Stimulated activated CD4-positive, alpha-beta T cell treated with anti-CD3 and anti-CD28 coated beads, TNF-alpha, amount 100 ng/mL, for 4 hours (primary cell): ENCODE measurements at regions not wholly inside any gene's neighbourhood (a gene's known extent, or its start where the extent isn't known, plus 50 kb on each side); places are given as distances from the start of the nearest gene placed in this dataset.

Source experiments
- DNase-seq, 3 experiments: peaks; one replicate each; pipeline ENCODE4 v3.0.0-alpha.2; 2020; ENCODE audit warnings: low read depth in 3 of 3

GRCh38 chr2:172153156-172153555 lies 50.5 kb upstream of the DLX2 start:
- no peak for DNase-seq

- no peak for DNase-seq
Observed at GRCh38 chr2:172153757-172154156, 51.1 kb upstream of the DLX2 start.

GRCh38 chr2:172155752-172156151 lies 53.1 kb upstream of the DLX2 start:
- DNase-seq = no peak

GRCh38 chr2:172160839-172161238 lies 58.1 kb upstream of the DLX2 start:
- no peak for DNase-seq

- DNase-seq = no peak
Observed at GRCh38 chr2:172162225-172162733, 59.6 kb upstream of the DLX2 start.

DNA sequence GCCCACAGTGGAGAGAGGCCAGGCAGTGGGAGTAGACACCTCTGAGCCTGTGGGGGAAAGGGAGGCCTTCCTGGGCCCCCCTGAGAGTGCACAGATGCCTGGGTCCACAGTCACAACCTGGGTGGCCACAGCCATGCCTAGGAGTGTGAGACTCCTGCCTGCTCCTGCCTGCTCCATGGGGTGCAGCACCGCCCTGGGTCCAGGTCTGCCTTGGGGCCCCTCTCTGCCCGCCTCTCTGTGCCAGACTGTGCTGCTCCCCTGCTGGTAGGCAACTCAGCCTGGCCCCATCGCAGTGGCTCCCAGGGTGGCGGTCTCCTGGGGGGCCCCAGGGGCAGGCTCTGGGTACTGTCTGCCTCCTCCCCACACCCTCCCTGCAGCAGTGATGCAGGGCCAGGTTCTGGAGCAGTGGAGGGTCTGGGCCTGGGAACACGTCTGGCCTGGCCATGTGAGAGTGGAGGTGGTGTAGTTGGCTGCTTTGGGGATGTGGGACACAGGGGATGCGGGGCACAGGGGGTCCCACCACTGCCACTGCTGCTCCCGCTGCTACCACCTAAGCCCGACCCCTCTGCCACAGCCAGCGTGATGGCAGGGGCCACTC lies 60.1 kb upstream of the DLX2 start:
- no peak for DNase-seq

GRCh38 chr2:172168917-172169346 lies 66.2 kb upstream of the DLX2 start:
- no peak for DNase-seq

- no peak for DNase-seq
Observed at GRCh38 chr2:172169611-172170010, 66.9 kb upstream of the DLX2 start.

GRCh38 chr2:172172513-172173173 lies 69.9 kb upstream of the DLX2 start:
- DNase-seq = peak; percentile 41 to 56 (median 47)

DNA sequence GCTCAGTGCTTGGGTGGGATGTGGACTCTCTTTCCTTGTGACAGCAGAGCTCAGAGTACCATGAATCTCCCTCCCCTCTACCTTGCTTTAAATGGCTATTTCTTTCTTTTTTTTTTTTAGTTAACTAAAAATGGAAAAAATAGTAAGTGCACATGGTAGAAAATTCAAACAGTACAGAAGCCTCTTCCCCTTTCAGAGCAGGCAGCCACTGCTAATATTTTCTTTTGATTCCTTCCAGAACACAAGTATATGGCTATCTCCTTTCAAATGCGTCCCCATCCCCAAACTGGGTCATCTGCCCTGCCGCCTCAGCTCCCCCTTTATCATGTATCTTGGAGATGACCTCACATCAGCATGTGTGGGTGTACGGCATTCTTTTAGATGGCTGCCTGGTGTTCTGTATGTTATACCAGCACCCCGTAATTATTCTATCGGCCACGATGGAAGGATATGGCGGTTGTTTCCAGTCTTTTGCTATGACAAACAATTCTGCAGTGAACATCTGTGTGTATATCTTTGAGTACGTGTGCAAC lies 70.5 kb upstream of the DLX2 start:
- DNase-seq = no peak

GRCh38 chr2:172177581-172177980 lies 74.9 kb upstream of the DLX2 start:
- no peak for DNase-seq

DNA sequence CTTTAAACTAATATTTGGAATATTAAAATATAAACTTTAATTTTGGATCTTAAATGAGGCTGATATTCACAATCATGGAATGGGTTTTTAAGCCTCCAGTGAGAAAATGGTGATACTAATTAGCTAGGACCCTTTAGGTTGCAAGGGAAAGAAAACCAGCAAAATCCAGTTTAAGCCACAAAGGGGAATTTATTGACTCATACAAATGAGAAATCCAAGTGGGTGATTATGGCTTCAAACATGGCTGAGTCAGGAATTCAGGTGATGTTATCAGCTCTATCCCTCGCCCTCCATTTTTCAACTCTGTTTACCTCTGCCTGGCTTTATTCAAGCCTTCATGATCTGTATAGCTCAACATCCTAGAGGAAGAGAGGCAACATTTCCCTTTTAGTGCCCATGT lies 75.3 kb upstream of the DLX2 start:
- no peak for DNase-seq

GRCh38 chr2:172179045-172179701 lies 76.5 kb upstream of the DLX2 start:
- no peak for DNase-seq

DNA sequence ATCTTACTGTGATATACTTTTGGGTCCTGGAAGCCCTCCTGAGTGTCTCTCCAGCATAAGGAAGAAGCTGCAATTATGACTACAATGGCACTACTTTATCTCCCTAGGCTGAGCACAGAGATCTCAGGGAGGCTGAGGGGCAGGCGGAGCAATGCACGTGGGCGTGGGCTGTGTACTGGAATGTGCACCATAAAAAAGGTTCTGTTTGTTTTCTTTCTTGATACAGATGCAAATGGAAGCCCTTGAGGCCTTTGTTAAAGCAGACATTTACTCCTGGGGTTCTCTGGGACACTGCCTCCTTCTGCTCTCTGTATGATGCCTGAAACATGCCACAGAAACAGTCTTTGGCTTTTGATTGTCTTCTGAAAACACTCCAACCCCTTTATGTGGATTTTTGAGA lies 79.1 kb upstream of the DLX2 start:
- no peak for DNase-seq

GRCh38 chr2:172182624-172183023 lies 79.9 kb upstream of the DLX2 start:
- no peak for DNase-seq

DNA sequence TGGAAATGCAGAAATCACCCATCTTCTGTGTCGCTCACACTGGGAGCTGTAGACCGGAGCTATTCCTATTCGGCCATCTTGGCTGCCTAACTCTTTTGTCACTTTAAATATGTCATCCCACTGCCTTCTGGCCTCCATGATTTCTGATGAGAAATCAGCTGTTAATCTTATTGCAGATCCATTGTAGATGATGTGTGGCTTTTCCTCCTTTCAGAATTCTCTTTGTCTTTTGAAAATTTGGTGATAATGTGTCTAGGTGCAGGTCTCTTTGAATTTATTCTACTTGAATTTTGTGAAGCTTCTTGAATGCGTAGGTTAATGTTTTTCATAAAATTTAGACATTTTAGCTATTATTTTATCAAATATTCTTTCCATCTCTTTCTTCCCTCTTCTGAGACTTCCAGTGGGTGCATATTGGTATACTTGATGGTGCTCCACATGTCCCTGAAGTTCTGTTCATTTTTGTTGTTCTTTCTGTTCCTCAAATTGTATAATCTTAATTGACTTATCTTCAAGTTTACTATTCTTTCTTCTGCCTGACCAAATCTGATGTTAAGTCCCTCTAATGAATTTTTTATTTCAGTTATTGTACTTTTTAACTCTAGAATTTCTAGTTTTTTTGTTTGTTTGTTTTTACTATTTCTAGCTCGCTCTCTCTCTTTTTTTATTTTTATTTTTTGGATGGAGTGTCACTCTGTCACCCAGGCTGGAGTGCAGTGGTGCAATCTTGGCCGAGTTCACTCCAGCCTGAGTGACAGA lies 90.8 kb upstream of the DLX2 start:
- no peak for DNase-seq

DNA sequence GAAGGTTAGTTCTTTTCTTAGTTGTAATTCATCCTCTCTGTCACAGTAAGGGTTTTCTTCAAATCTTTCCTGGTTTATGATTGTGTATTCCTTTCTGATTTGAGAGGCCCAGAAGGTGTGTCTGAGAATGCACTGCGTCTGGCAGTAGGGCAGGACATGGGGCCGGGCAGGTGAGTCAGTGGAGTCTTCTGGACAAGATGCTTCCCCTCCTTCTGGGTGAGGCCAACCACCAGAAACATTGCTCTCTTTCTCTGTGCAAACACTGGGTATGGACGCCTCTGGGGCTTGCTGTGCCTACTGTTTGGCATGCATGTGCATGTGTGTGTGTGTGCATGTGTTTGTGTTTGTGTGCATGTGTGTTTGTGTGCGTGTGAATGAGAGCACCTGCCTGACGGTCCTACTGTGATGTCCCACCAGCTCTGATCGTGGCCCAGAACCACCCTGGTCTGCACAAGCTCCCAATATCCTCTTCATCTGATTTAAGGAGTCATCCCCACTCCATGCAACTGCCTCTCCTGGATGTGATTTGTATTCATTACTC lies 93.2 kb upstream of the DLX2 start:
- DNase-seq = no peak

DNA sequence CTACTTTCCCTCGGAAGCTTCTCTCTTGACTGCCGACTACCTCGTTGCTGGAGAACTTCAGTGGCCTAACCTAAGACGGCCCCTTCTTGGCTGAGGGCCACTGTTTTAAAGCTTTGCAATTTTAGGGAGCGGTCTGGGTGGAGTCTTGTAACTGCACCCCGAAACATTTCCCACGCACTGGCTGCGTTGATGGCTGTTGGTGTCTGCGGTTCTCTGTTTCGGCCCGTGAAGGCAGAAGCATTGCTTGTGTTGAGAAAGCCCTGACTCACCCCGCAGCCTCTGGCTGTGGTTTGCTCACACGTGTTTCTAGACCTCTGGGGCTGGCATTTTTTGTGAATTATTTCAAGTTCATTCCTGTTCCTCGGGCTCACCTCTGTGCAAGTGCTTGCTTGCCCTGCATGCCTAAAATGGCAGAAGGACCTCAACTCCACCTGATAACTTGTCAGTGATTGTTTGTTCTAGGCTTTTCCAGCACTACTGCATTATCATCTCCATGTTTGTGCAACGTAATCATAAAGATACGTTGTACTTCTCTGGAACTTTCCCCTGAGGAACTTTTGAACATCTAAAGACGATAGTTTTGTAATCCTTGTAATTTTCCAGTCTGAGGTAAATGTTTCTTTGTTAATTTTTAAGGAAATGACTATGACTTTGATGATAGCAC lies 94.2 kb upstream of the DLX2 start:
- no peak for DNase-seq

DNA sequence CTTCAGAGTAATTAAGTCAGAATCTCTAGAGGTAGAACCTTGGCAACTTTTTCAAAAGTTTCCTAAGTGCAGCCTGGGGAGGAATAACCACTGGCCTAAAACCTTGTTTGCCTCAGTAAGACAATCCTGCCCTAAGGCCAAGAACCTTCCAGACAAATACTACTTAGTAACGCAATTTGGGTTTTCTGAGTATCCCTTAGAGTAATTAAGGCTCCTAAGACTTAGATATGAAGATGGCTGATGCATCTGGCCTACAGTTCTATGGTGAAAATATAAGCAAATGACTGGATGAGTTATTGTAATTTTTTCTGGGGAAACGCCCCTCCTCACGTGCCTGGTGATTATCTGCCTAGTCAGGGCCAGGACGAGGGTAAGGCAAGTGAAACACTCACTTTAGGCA lies 95.7 kb upstream of the DLX2 start:
- DNase-seq = no peak

GRCh38 chr2:172198908-172199307 lies 96.2 kb upstream of the DLX2 start:
- no peak for DNase-seq

DNA sequence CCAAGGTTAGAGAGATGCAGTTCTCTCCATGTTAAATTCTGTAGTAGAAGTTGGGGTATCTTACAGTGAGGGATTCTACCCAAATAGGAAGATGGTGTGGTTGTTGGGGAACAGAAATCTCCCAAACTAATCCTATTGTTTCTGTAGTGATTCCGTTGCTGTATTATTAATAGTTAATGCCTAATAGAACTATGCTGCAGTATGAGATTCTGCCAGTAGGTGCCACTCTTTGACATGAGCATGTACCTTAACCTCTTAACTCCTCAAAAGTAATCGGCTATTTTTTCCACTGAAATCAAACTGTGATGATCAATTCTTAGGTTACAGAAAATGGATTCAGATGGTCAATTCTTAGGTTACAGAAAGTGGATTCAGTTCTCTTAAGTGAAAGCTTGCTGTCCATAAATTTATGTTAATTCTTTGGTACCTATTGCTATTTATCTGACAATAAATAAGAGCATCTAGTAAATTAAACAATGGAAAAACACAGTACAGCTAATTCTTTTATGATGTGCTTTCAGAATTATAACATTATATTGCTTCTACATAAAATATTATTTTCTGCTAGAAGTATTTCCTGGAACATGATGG lies 97.9 kb upstream of the DLX2 start:
- no peak for DNase-seq
